ENCODE measurements at regions not wholly inside any gene's neighbourhood (a gene's known extent, or its start where the extent isn't known, plus 50 kb on each side); places are given as distances from the start of the nearest gene placed in this dataset.
A peak's percentile ranks its signal among the peaks of the same experiment; 100 is the strongest.

DNA sequence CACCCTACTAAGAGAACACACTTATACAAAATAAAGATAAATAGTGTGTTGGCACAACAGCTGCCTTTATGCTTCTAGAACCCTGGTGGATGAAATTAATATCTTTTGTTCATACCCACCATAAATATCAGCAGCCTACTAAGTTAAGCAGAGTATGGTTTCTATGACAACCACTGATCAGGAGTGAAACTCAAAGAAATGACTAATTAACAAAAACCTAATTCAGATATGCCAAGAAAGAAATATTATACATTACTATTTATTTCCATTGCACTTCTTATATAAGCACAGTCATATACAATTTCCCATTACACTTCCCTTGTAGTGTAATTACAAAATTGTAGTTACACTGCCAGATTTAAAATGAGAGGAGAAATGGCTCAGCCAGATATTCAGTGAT is 164.1 kb upstream of the CDKN3 start:
- DNase-seq (ENCODE audit: low read depth), result no peak
- TF ChIP-seq, protein P1, sequence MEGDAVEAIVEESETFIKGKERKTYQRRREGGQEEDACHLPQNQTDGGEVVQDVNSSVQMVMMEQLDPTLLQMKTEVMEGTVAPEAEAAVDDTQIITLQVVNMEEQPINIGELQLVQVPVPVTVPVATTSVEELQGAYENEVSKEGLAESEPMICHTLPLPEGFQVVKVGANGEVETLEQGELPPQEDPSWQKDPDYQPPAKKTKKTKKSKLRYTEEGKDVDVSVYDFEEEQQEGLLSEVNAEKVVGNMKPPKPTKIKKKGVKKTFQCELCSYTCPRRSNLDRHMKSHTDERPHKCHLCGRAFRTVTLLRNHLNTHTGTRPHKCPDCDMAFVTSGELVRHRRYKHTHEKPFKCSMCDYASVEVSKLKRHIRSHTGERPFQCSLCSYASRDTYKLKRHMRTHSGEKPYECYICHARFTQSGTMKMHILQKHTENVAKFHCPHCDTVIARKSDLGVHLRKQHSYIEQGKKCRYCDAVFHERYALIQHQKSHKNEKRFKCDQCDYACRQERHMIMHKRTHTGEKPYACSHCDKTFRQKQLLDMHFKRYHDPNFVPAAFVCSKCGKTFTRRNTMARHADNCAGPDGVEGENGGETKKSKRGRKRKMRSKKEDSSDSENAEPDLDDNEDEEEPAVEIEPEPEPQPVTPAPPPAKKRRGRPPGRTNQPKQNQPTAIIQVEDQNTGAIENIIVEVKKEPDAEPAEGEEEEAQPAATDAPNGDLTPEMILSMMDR (conservative IDR thresholded peaks at IDR 0.05; ENCODE audit: control insufficient read depth, insufficient read depth, low read depth, low read length), result no peak
- no peak overlapping the region for H3K4me3 ChIP-seq (ENCODE audit: control insufficient read depth, low read depth, low read length)

DNA sequence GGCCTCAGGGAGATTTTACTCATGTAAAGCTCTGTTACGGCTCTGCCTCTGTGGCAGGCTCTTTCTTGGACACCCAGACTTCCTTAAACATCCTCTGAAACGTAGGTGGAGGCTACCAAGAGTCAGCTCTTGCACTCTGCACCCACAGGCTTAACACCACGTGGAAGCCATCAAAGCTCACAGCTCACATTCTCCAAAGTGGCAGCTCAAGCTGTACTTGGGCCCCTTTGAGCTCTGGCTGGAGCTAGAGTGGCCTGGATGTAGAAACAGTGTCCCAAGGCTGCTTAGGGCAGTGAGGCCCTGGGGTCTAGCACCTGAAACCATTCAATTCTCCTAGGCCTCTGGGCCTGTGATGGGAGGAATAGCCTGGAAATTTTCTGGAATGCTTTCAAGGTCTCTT is 155.3 kb upstream of the CDKN3 start:
- TF ChIP-seq, protein P1 (conservative IDR thresholded peaks at IDR 0.05; ENCODE audit: control insufficient read depth, insufficient read depth, low read depth, low read length), result no peak
- DNase-seq (ENCODE audit: low read depth), result no peak
- H3K4me3 ChIP-seq (ENCODE audit: control insufficient read depth, low read depth, low read length), result no peak overlapping the region

DNA sequence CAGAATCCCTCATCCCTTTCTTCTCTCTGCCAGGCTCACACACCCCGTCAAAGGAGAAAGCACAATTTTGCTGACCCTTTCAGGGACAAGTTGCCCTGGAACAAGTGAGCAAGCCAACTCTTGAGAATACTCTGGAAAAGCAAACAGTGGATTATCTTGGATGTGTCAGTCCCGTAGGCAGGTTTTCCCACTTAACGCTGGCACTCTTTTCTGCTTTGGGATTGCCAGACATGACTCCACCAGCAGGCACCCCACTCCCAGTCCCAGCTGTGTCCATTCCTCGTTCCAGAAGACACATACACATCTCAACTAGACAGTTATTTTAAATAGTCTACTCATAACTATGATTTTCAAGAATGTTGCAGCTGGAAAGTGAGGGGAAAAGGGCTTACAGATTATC is 145.5 kb upstream of the CDKN3 start:
- no peak overlapping the region for H3K4me3 ChIP-seq (ENCODE audit: control insufficient read depth, low read depth, low read length)
- DNase-seq (ENCODE audit: low read depth), result peak; percentile 21
- TF ChIP-seq, protein P1 (conservative IDR thresholded peaks at IDR 0.05; ENCODE audit: control insufficient read depth, insufficient read depth, low read depth, low read length), result no peak

DNA sequence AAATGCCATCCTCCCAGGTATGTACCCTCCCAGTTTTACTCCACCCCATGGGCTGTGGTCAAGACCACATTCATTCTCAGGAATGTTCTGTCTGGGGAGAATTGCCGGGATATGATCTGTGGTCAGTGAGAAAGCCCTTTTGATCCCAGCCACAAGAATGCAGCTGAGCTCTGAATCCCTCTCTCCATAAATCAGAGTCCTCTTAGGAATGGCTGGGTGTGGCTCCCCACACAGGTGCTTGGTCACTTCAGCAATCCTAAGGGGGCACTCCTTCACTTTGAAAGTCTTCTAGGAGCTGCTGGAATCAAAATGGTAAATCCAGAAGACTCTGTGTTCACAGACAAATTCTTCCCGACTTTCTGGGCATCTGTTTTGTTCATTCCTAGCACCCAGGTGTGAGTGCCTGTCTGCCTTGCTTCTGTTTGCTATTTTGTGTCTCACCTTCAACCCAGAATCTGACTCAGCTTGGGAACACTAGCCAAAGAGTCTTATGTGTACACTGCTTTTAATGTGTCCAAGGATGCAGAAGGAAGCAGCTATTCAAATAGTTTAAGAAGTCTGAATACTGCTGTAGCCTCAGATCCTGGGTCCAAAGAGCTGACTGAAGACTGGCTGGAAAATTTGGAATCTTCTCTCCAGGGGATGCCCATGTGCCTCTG is 144.6 kb upstream of the CDKN3 start:
- TF ChIP-seq, protein P1 (conservative IDR thresholded peaks at IDR 0.05; ENCODE audit: control insufficient read depth, insufficient read depth, low read depth, low read length), result no peak
- DNase-seq (ENCODE audit: low read depth), result peak; percentile 69
- no peak overlapping the region for H3K4me3 ChIP-seq (ENCODE audit: control insufficient read depth, low read depth, low read length)

DNA sequence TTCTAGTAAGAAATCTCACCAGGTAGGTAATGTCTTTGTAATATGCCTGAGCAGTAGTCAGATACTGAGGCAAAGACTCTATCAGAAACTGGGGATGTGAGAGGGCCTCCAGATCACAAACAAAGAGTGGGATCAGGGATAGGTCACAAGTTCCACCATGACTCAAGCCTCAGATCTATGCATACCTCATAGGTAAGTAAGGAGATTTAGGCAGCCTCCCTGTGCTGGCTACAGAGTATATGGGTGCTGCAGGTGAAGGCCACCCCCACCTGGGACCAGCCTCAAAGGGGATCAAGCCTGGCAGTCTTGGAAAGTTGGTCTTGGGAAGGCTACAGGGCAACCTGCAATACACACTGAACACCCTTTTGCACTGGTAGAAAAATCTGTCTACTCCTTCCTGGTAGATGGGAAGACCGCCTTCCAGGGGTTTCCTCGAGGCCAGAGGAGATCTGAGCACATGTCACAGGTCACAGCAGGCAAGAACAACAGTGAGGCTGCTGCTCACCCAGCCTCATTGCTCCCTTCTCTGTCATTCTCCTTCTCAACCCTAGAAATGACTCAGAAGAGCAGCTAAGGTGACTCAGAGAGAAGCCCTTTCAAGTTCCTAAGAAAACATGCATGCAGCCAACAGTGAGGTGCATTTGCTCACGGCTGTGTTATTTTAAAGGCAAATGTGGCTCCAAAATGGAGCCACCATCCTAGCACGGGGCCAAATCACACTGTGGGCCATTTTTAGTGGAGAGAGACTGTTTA is 143.4 kb upstream of the CDKN3 start:
- H3K4me3 ChIP-seq (ENCODE audit: control insufficient read depth, low read depth, low read length), result no peak overlapping the region
- TF ChIP-seq, protein P1 (conservative IDR thresholded peaks at IDR 0.05; ENCODE audit: control insufficient read depth, insufficient read depth, low read depth, low read length), result no peak
- peak; percentile 94 for DNase-seq (ENCODE audit: low read depth)

DNA sequence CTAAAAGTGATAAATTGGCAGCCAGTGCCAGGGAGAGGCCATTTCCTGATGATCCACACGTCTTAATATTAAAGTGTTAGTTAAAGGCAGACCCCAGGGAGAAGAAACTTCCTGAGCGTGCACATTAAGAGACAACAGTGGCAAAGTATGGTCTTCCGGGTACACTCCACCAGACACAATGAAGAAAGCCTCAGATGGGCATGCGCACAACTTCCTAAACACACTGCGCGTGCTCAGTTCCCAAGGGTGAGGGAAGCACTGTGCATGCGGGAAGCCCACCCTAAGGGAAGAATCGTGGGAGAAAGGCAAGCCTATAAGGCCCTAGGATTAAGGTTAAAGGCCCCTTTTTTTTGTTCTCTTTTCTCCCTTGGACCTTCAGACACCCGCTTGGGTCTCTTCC is 140.7 kb upstream of the CDKN3 start:
- DNase-seq (ENCODE audit: low read depth), result no peak
- TF ChIP-seq, protein P1 (conservative IDR thresholded peaks at IDR 0.05; ENCODE audit: control insufficient read depth, insufficient read depth, low read depth, low read length), result no peak
- no peak overlapping the region for H3K4me3 ChIP-seq (ENCODE audit: control insufficient read depth, low read depth, low read length)

Measured in fibroblast of mammary gland (primary cell).